Chondrocyte (in vitro differentiated cells): ENCODE measurements at regions not wholly inside any gene's neighbourhood (a gene's known extent, or its start where the extent isn't known, plus 50 kb on each side); places are given as distances from the start of the nearest gene placed in this dataset.

Experiments
- DNase-seq: peaks from one replicate; pipeline ENCODE4 v3.0.0; 2021; ENCODE audit warnings: mixed read lengths, low spot score
- H3K27ac Mint-ChIP-seq: one replicate; pipeline ENCODE4 v1.8.0; 2021; ENCODE audit warnings: mild to moderate bottlenecking, moderate library complexity, mixed read lengths; ENCODE audit not compliant: unreplicated experiment
- H3K27me3 Mint-ChIP-seq: 2 replicates; pipeline ENCODE4 v1.8.0; 2021; ENCODE audit warnings: low read depth, mixed read lengths
- H3K36me3 Mint-ChIP-seq: 2 replicates; pipeline ENCODE4 v1.8.0; 2021; ENCODE audit warnings: low read depth, mixed read lengths
- H3K4me1 Mint-ChIP-seq: 2 replicates; pipeline ENCODE4 v1.8.0; 2021; ENCODE audit warnings: low read depth, mild to moderate bottlenecking, mixed read lengths
- H3K4me3 Mint-ChIP-seq: one replicate; pipeline ENCODE4 v1.8.0; 2021; ENCODE audit warnings: mild to moderate bottlenecking, moderate library complexity, mixed read lengths; ENCODE audit not compliant: unreplicated experiment
- H3K9me3 Mint-ChIP-seq: 2 replicates; pipeline ENCODE4 v1.8.0; 2021; ENCODE audit warnings: low read depth, mixed read lengths
- CTCF ChIP-seq: fragments of 200-600 bp; sonication (generic); IDR thresholded peaks from 2 replicates; pipeline ENCODE4 v1.5.0; 2021; ENCODE audit warnings: antibody characterized with exemption, mild to moderate bottlenecking, moderate library complexity

- H3K36me3 Mint-ChIP-seq: peaks cover 3% of the 10 kb centered on the region
- no peak overlapping the region for H3K27ac Mint-ChIP-seq
- DNase-seq: no peak
- H3K27me3 Mint-ChIP-seq: no peaks in the 10 kb centered on the region
- TF ChIP-seq CTCF: no peak
- H3K4me1 Mint-ChIP-seq: peaks cover 12% of the 10 kb centered on the region
- H3K4me3 Mint-ChIP-seq: no peak overlapping the region
- peaks cover 28% of the 10 kb centered on the region for H3K9me3 Mint-ChIP-seq
Measured at GRCh38 chr16:74184839-74185238, 111.8 kb upstream of the PSMD7 start.

- Mint-ChIP-seq H3K4me3 (no peak overlapping the region), H3K4me1 (peaks cover 12% of the 10 kb centered on the region), H3K9me3 (peaks cover 27% of the 10 kb centered on the region), H3K36me3 (peaks cover 3% of the 10 kb centered on the region), H3K27me3 (no peaks in the 10 kb centered on the region), H3K27ac (no peak overlapping the region)
- TF ChIP-seq CTCF: no peak
- no peak for DNase-seq
Measured at GRCh38 chr16:74183601-74184360, 112.8 kb upstream of the PSMD7 start.

GRCh38 chr16:74169687-74170376 lies 126.8 kb upstream of the PSMD7 start:
- DNase-seq: no peak
- peaks cover 5% of the 10 kb centered on the region for H3K27me3 Mint-ChIP-seq
- H3K27ac Mint-ChIP-seq: peak overlapping the region; percentile 71
- no peaks in the 10 kb centered on the region for H3K36me3 Mint-ChIP-seq
- no peak for TF ChIP-seq CTCF
- H3K4me1 Mint-ChIP-seq: peaks cover 8% of the 10 kb centered on the region
- H3K4me3 Mint-ChIP-seq: peak overlapping the region; percentile 59
- H3K9me3 Mint-ChIP-seq: no peaks in the 10 kb centered on the region

- Mint-ChIP-seq H3K27ac (no peak overlapping the region), H3K36me3 (no peaks in the 10 kb centered on the region), H3K27me3 (peaks cover 5% of the 10 kb centered on the region), H3K4me1 (peaks cover 8% of the 10 kb centered on the region), H3K9me3 (peaks cover 4% of the 10 kb centered on the region), H3K4me3 (no peak overlapping the region)
- no peak for TF ChIP-seq CTCF
- DNase-seq: no peak
Measured at GRCh38 chr16:74169066-74169465, 127.5 kb upstream of the PSMD7 start.

- Mint-ChIP-seq H3K27me3 (peaks cover 5% of the 10 kb centered on the region), H3K4me3 (no peak overlapping the region), H3K9me3 (peaks cover 7% of the 10 kb centered on the region), H3K36me3 (no peaks in the 10 kb centered on the region), H3K4me1 (peaks cover 8% of the 10 kb centered on the region), H3K27ac (no peak overlapping the region)
- no peak for DNase-seq
- no peak for TF ChIP-seq CTCF
Measured at GRCh38 chr16:74168445-74168844, 128.2 kb upstream of the PSMD7 start.
